ENCODE measurements at regions not wholly inside any gene's neighbourhood (a gene's known extent, or its start where the extent isn't known, plus 50 kb on each side); places are given as distances from the start of the nearest gene placed in this dataset.
"Not testable (repeated sequence)": the region's sequence is repeated elsewhere in the genome, so short reads cannot be mapped to it uniquely, and the experiment has no call there.

GRCh38 chr6:15107644-15108382, 138.1 kb upstream of the JARID2 start:
- Mint-ChIP-seq H3K9me3 (peaks cover 8% of the 10 kb centered on the region), H3K36me3 (ENCODE audit: low read depth) (no peaks in the 10 kb centered on the region), H3K27me3 (ENCODE audit: low read depth) (peaks cover 3% of the 10 kb centered on the region), H3K4me3 (no peak overlapping the region), H3K27ac (no peak overlapping the region), H3K4me1 (ENCODE audit: low read depth) (peaks cover 2% of the 10 kb centered on the region)
- no peak for DNase-seq (ENCODE audit: low spot score)

- H3K4me3 Mint-ChIP-seq = no peak overlapping the region
- DNase-seq (ENCODE audit: low spot score) = no peak
- H3K4me1 Mint-ChIP-seq (ENCODE audit: low read depth) = peaks cover 2% of the 10 kb centered on the region
- H3K27ac Mint-ChIP-seq = no peak overlapping the region
- H3K36me3 Mint-ChIP-seq (ENCODE audit: low read depth) = no peaks in the 10 kb centered on the region
- peaks cover 3% of the 10 kb centered on the region for H3K27me3 Mint-ChIP-seq (ENCODE audit: low read depth)
- H3K9me3 Mint-ChIP-seq = peaks cover 8% of the 10 kb centered on the region
Measured at GRCh38 chr6:15108383-15108715, 137.5 kb upstream of the JARID2 start.

GRCh38 chr6:15109338-15110090, 136.4 kb upstream of the JARID2 start:
- Mint-ChIP-seq H3K4me3 (no peak overlapping the region), H3K9me3 (peaks cover 8% of the 10 kb centered on the region), H3K27ac (no peak overlapping the region), H3K27me3 (ENCODE audit: low read depth) (peaks cover 3% of the 10 kb centered on the region), H3K4me1 (ENCODE audit: low read depth) (peaks cover 2% of the 10 kb centered on the region), H3K36me3 (ENCODE audit: low read depth) (no peaks in the 10 kb centered on the region)
- DNase-seq (ENCODE audit: low spot score) = no peak

GRCh38 chr6:15110726-15111354, 135.0 kb upstream of the JARID2 start:
- no peaks in the 10 kb centered on the region for H3K36me3 Mint-ChIP-seq (ENCODE audit: low read depth)
- peaks cover 2% of the 10 kb centered on the region for H3K4me1 Mint-ChIP-seq (ENCODE audit: low read depth)
- no peak overlapping the region for H3K4me3 Mint-ChIP-seq
- peaks cover 5% of the 10 kb centered on the region for H3K9me3 Mint-ChIP-seq
- DNase-seq (ENCODE audit: low spot score) = no peak
- no peak overlapping the region for H3K27ac Mint-ChIP-seq
- H3K27me3 Mint-ChIP-seq (ENCODE audit: low read depth) = peaks cover 3% of the 10 kb centered on the region

- not testable (repeated sequence) for H3K4me3 Mint-ChIP-seq; DNase-seq (ENCODE audit: low spot score); H3K36me3 Mint-ChIP-seq (ENCODE audit: low read depth); H3K27me3 Mint-ChIP-seq (ENCODE audit: low read depth); H3K9me3 Mint-ChIP-seq; H3K4me1 Mint-ChIP-seq (ENCODE audit: low read depth)
- peak overlapping the region; percentile 12 for H3K27ac Mint-ChIP-seq
Measured at GRCh38 chr6:15111576-15111975, 134.3 kb upstream of the JARID2 start.

GRCh38 chr6:15113587-15113986, 132.3 kb upstream of the JARID2 start:
- DNase-seq (ENCODE audit: low spot score) = no peak
- no peaks in the 10 kb centered on the region for H3K27me3 Mint-ChIP-seq (ENCODE audit: low read depth)
- no peaks in the 10 kb centered on the region for H3K36me3 Mint-ChIP-seq (ENCODE audit: low read depth)
- H3K9me3 Mint-ChIP-seq = no peaks in the 10 kb centered on the region
- peaks cover 2% of the 10 kb centered on the region for H3K4me1 Mint-ChIP-seq (ENCODE audit: low read depth)
- no peak overlapping the region for H3K4me3 Mint-ChIP-seq
- H3K27ac Mint-ChIP-seq = no peak overlapping the region

GRCh38 chr6:15114061-15114460, 131.8 kb upstream of the JARID2 start:
- H3K9me3 Mint-ChIP-seq = no peaks in the 10 kb centered on the region
- H3K27ac Mint-ChIP-seq = no peak overlapping the region
- H3K4me1 Mint-ChIP-seq (ENCODE audit: low read depth) = peaks cover 2% of the 10 kb centered on the region
- DNase-seq (ENCODE audit: low spot score) = no peak
- H3K27me3 Mint-ChIP-seq (ENCODE audit: low read depth) = no peaks in the 10 kb centered on the region
- H3K36me3 Mint-ChIP-seq (ENCODE audit: low read depth) = no peaks in the 10 kb centered on the region
- no peak overlapping the region for H3K4me3 Mint-ChIP-seq

GRCh38 chr6:15116889-15117288, 129.0 kb upstream of the JARID2 start:
- DNase-seq (ENCODE audit: low spot score) = no peak
- Mint-ChIP-seq H3K9me3 (no peaks in the 10 kb centered on the region), H3K36me3 (ENCODE audit: low read depth) (no peaks in the 10 kb centered on the region), H3K4me3 (no peak overlapping the region), H3K27me3 (ENCODE audit: low read depth) (no peaks in the 10 kb centered on the region), H3K27ac (no peak overlapping the region), H3K4me1 (ENCODE audit: low read depth) (peaks cover 7% of the 10 kb centered on the region)

- no peak overlapping the region for H3K27ac Mint-ChIP-seq
- no peaks in the 10 kb centered on the region for H3K27me3 Mint-ChIP-seq (ENCODE audit: low read depth)
- no peak overlapping the region for H3K4me3 Mint-ChIP-seq
- no peaks in the 10 kb centered on the region for H3K9me3 Mint-ChIP-seq
- DNase-seq (ENCODE audit: low spot score) = no peak
- peaks cover 10% of the 10 kb centered on the region for H3K4me1 Mint-ChIP-seq (ENCODE audit: low read depth)
- H3K36me3 Mint-ChIP-seq (ENCODE audit: low read depth) = no peaks in the 10 kb centered on the region
Measured at GRCh38 chr6:15121443-15121842, 124.4 kb upstream of the JARID2 start.

- no peaks in the 10 kb centered on the region for H3K27me3 Mint-ChIP-seq (ENCODE audit: low read depth)
- peaks cover 10% of the 10 kb centered on the region for H3K4me1 Mint-ChIP-seq (ENCODE audit: low read depth)
- H3K36me3 Mint-ChIP-seq (ENCODE audit: low read depth) = no peaks in the 10 kb centered on the region
- no peak overlapping the region for H3K4me3 Mint-ChIP-seq
- H3K27ac Mint-ChIP-seq = no peak overlapping the region
- no peaks in the 10 kb centered on the region for H3K9me3 Mint-ChIP-seq
- DNase-seq (ENCODE audit: low spot score) = no peak
Measured at GRCh38 chr6:15121977-15122550, 123.8 kb upstream of the JARID2 start.

GRCh38 chr6:15129887-15130286, 116.0 kb upstream of the JARID2 start:
- H3K4me3 Mint-ChIP-seq = peak overlapping the region; percentile 72
- peaks cover 23% of the 10 kb centered on the region for H3K4me1 Mint-ChIP-seq (ENCODE audit: low read depth)
- no peaks in the 10 kb centered on the region for H3K9me3 Mint-ChIP-seq
- peak overlapping the region; percentile 95 for H3K27ac Mint-ChIP-seq
- DNase-seq (ENCODE audit: low spot score) = no peak
- no peaks in the 10 kb centered on the region for H3K27me3 Mint-ChIP-seq (ENCODE audit: low read depth)
- no peaks in the 10 kb centered on the region for H3K36me3 Mint-ChIP-seq (ENCODE audit: low read depth)

- H3K4me1 Mint-ChIP-seq (ENCODE audit: low read depth) = peaks cover 22% of the 10 kb centered on the region
- no peak overlapping the region for H3K27ac Mint-ChIP-seq
- no peaks in the 10 kb centered on the region for H3K36me3 Mint-ChIP-seq (ENCODE audit: low read depth)
- no peak for DNase-seq (ENCODE audit: low spot score)
- H3K9me3 Mint-ChIP-seq = no peaks in the 10 kb centered on the region
- no peaks in the 10 kb centered on the region for H3K27me3 Mint-ChIP-seq (ENCODE audit: low read depth)
- no peak overlapping the region for H3K4me3 Mint-ChIP-seq
Measured at GRCh38 chr6:15131234-15131633, 114.6 kb upstream of the JARID2 start.

GRCh38 chr6:15131651-15132061, 114.2 kb upstream of the JARID2 start:
- H3K4me1 Mint-ChIP-seq (ENCODE audit: low read depth) = peaks cover 22% of the 10 kb centered on the region
- no peak overlapping the region for H3K4me3 Mint-ChIP-seq
- H3K9me3 Mint-ChIP-seq = no peaks in the 10 kb centered on the region
- no peaks in the 10 kb centered on the region for H3K36me3 Mint-ChIP-seq (ENCODE audit: low read depth)
- H3K27me3 Mint-ChIP-seq (ENCODE audit: low read depth) = no peaks in the 10 kb centered on the region
- H3K27ac Mint-ChIP-seq = peak overlapping the region; percentile 69
- no peak for DNase-seq (ENCODE audit: low spot score)

- Mint-ChIP-seq H3K36me3 (ENCODE audit: low read depth) (no peaks in the 10 kb centered on the region), H3K9me3 (no peaks in the 10 kb centered on the region), H3K4me3 (no peak overlapping the region), H3K27me3 (ENCODE audit: low read depth) (no peaks in the 10 kb centered on the region), H3K4me1 (ENCODE audit: low read depth) (peaks cover 22% of the 10 kb centered on the region), H3K27ac (no peak overlapping the region)
- DNase-seq (ENCODE audit: low spot score) = no peak
Measured at GRCh38 chr6:15132167-15132566, 113.7 kb upstream of the JARID2 start.

Measured in T-helper 2 cell treated with Interferon-gamma antibody and Interleukin-4, amounts not matched to agents 5 μg/mL and 100 μg/mL, for 36 hours (primary cell).